Right ventricle myocardium superior (tissue), 1 donor: ENCODE measurements at regions not wholly inside any gene's neighbourhood (a gene's known extent, or its start where the extent isn't known, plus 50 kb on each side); places are given as distances from the start of the nearest gene placed in this dataset.
"Not testable (repeated sequence)": the region's sequence is repeated elsewhere in the genome, so short reads cannot be mapped to it uniquely, and the experiment has no call there.

ENCODE experiments used
- ATAC-seq: fragments of 200-7000 bp; cut with Tn5 transposase; one replicate; pipeline ENCODE4 v1.9.1; 2020; ENCODE audit warnings: mild to moderate bottlenecking; ENCODE audit not compliant: poor library complexity
- DNase-seq: peaks from one replicate; pipeline ENCODE4 v3.0.0-alpha.2; 2020
- intact Hi-C: fragments of 100-400 bp; cut with DNase I; formaldehyde crosslinking; loops from one replicate; pipeline ENCODE4 v1.11.2; 2022
- donor health status: DM: no; HTN: yes; CAD: no; lungs with severe emphysema.

DNA sequence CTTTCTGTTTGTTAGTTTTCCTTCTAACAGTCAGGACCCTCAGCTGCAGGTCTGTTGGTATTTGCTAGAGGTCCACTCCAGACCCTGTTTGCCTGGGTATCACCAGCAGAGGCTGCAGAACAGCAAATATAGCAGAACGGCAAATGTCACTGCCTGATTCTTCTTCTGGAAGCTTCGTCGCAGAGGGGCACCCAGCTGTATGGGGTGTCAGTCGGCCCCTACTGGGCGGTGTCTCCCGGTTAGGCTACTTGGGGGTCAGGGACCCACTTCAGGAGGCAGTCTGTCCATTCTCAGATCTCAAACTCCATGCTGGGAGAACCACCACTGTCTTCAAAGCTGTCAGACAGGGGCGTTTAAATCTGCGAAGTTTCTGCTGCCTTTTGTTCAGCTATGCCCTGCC, 448.6 kb upstream of the UBE2E3 start:
- intact Hi-C loops, ATAC-seq, DNase-seq: not testable (repeated sequence)

DNA sequence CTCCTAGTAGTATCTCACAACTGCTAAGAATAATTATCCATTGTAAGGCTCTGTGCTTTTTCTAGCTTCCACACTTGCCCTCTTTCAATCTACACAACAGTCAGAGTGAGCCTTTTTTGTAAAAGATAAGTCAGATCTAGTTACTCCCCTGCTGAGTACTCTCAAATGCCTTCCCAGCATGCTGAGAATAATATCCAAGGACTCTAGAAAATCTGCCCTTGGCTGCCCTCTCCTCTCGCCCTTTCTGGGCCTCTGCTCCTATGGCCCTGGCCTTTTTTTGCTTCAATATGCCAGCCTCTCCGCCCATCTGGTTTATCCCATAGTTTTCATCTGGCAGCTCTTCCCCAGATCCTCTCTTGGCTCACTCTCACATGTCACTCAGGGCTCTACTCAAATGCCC, 455.9 kb upstream of the UBE2E3 start:
- intact Hi-C loops, result no loop called here
- ATAC-seq, result no peak
- DNase-seq, result no peak

DNA sequence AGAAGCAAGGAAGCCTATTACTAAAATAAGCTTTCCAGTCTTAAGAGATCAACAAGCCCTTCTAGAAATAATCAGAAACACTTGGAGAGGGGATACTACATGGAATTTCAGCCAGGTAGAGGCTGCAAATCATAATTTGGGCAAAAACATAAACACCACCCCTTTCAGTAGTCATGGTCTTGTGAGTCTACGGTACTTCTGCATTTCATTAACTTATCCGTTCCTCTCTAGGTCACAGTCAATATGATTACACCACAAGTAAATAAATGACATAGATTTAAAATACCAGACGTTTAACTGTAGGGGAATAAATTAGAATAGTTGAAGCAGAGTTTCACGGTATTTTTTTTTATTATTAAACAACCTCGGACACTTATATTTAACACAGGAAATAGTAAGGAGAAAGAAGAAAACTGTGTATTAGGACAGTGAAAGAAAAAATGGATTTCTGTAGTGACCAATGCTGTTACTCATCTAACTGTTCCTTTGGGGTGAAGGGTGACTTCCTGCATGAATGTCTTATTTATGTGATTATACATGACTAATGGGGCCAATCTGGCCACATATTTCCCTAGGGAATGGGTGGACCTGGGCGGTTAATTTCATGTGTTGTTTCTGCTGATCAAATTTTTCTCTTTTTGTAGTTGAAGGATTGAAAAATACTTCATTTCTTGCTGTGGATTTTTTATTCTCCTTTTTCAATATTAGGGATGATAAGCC, 456.6 kb upstream of the UBE2E3 start:
- intact Hi-C loops, result no loop called here
- ATAC-seq (no peak), DNase-seq (no peak)

DNA sequence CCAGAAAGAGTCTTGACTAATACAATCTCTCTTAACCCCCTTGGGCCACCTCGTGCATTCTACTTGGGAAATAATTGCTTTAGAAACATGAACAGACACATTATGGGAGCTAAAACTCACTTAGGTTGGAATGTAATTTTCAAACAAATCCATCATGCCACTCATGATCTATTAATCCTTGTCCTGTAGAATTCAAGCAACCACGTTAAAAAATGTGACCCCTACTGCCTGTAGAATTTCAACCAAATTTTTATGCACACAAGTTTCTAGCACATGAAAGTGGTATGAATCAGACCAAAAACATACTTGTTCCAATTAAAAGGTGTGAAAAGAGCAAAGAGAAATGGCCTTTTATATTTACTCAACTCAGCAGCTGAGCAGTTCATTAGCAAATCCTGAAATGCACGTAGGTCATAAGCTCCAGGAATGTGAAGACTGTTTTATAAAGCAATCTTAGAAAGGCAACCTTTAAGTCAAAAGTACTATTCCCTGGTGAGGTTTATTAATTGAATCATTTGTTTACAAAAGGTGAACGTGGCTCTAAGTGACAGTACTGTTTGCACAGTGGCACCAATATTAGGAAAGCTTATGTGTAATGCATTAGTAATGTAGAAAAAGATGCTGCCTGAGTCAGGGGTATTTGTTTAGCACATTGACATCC, 459.4 kb upstream of the UBE2E3 start:
- no peak for DNase-seq
- intact Hi-C loops, result no loop called here
- ATAC-seq, result no peak

DNA sequence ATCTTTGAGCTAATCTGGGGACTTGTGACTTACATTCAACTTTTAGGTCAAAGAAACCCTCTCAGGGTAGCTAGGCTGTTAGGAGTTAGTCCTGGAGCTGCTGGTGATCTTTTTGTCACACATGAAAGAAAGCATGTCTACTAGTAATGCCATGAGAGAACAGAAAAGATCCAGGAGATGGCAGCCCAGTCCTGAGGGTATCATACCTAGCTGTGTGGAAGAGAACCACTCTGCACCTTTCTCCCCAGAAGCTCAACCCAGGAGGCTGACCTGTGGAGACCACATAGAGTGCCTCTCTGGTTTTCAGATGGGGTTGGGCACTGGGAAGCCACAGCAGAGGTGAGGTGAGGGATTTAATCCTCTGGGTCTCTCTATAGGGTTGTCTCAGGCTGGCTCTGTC, 460.2 kb upstream of the UBE2E3 start:
- no peak for ATAC-seq
- intact Hi-C loops, result no loop called here
- no peak for DNase-seq

DNA sequence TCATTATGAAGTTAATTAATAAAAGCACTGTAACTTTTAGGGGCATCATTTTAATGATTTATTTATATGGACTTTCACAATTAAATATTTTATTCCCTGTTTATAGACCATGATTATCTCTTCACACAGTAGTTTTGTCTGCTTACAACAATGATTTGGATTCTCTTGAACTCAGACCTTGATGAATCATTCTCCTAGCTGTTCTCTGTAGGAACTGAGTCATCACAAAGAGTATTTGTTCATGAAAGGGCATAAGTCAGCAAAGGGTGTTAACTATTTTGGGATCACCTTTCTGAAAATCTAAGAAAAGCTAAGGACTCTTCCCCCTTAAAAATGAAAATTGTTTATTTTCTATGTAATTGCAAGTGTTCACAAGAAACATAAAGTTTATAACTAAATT, 461.1 kb upstream of the UBE2E3 start:
- intact Hi-C loops, result no loop called here
- no peak for ATAC-seq
- DNase-seq, result no peak

DNA sequence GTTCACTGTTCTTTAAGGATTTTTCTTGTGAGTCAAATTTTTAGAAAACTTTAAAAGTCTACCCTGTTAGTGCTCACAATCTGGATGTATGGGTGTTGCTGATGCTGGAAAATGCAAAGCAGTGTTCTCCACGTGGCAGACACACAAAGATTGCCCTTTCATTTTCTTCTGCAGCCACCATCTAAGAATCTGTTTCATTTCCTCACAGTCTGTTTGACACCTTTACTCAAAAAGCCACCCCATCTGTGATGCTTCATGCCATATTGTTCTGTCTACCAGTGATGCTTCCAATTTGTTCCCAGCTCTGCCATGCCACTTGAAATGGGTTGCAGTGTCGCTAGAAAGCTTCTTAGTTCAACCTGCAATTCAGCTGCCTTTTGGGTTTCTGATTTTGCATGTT, 464.2 kb upstream of the UBE2E3 start:
- no peak for ATAC-seq
- no peak for DNase-seq
- intact Hi-C loops, result no loop called here

DNA sequence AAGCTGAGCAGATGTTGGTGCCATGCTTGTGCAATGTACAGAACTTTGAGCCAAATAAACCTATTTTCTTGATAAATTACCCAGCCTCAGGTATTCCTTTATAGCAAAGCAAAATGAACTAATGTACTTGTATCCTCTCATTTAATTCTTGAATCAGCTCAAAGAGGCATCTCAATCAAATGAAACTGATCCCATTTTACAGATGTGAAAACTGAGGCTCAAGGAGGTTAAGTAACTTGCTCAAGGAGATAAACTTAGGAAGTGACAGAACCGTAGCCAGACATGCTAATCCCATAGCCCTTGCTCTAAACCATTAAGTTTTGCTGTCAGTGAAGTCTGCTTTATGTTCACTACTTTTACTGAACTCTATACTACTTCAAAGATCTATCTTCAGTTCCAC, 467.0 kb upstream of the UBE2E3 start:
- ATAC-seq (no peak), DNase-seq (no peak)

DNA sequence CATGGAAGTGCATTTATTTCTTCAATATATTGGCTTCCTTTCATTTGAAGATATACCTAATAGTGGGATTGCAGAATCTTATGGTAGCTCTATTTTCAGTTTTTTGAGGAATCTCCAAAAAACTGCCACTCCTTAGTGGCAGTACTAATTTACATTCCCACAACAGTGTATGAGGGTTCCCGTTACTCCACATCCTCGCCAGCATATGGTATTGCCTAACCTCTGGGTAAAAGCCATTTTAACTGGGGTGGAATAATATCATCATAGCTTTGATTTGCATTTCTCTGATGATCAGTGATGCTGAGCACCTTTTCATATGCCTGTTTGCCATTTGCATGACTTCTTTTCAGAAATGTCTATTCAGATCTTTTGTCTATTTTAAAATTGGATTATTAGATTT, 471.9 kb upstream of the UBE2E3 start:
- DNase-seq (no peak), ATAC-seq (no peak)
- intact Hi-C loops, result no loop called here

More for the DNA sequence above, 467.0 kb upstream of the UBE2E3 start:
- intact Hi-C loops, result no loop called here

DNA sequence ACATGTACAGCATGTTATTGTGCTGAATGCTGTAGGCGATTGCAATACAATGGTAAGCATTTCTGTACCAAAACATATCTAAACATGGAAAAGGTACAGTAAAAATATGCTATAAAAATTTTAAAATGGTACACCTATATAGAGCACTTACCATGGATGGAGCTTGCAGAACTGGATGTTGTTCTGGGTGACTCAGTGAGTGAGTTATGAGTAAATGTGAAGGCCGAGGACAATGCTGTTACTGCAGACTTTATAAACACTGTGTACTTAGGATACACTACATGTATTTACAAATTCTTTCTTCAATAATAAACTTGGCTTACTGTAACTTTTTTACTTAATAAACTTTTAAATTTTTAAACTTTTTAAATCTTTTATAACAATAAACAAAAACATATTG, 473.4 kb upstream of the UBE2E3 start:
- no peak for DNase-seq
- intact Hi-C loops, result no loop called here
- no peak for ATAC-seq

DNA sequence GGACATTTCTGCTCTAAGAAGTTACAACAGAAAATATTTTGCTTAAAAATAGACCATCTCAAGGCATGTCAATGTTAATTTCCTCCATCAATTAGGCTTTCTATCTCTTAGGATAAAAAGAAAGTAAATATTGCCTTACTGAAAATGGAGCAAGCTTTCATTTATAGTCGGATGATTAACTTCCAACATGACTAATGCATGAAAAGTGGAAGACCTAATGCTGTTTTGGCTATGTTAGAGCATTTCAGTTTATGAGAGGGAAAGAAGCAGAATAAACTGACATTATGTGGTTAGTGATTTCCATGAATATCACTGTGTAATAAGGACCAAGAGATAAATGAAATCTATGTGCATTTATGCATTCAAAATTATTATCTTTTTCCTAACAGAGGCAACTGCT, 475.2 kb upstream of the UBE2E3 start:
- ATAC-seq, result no peak
- no peak for DNase-seq
- intact Hi-C loops, result no loop called here

DNA sequence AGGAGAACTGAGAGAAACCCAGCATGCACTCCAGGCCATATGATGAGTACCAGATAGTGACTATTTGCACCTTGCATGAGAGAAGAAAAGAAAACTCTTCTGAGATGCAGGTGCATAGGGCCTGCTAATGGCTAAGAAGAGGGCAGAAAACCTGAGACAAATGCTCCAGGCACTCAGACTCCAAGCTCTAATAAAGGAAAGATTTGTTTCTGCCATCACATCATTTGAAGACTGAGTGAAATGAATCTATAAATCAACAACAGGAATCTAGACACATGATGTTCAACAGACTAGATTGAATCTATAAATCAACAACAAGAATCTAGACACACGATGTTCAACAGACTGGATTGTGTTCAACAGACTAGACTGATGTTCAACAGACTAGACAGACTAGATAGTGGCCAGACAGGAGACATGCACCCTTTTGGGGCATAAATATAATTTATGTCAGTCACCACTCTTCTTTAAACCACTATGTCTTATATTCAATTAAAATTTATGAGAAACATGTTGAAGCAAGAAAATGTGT, 482.7 kb upstream of the UBE2E3 start:
- ATAC-seq, result no peak
- DNase-seq, result no peak
- intact Hi-C loops, result no loop called here

DNA sequence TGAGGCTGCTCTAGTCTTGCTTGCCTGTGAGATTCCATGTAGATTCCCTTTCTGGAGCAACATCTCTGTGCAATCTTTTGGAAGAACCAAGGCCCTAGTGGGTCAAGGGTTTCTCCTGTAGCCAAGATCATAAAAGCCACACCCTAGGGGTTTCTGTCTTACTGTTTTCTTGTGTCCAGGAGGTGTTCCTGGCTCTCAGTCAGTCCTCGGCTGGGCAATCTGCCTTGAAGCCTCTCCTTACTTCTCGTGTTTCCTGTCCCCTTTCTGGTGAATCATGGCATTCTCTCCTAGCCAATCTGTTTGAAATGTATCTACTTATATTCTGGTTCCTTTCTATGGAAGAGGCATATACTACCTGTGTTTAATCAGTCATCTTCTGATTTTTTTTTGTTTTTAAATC, 484.8 kb upstream of the UBE2E3 start:
- no peak for DNase-seq

DNA sequence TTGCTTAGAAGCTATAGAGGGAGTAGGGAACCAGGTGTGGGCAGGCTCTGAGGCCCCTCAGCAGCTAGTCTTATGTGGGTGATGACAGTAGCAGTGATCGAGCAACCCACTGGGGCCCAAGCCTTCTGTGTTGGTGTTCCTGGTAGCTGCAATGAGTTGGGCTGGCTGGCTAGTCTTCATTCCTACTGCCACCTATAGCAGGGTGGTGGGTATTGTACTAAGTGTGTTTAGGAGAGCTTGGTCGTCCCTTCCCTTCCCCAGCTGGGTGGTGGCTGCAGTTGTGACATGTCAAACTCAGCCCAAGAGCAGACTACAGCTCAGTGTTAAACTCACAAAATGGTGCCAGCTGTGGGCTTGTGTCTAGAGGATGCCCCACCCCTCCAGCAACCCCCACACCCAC, 486.1 kb upstream of the UBE2E3 start:
- DNase-seq, result no peak
- ATAC-seq, result no peak
- intact Hi-C loops, result no loop called here

More for the DNA sequence above, 484.8 kb upstream of the UBE2E3 start:
- intact Hi-C loops, result no loop called here
- no peak for ATAC-seq

DNA sequence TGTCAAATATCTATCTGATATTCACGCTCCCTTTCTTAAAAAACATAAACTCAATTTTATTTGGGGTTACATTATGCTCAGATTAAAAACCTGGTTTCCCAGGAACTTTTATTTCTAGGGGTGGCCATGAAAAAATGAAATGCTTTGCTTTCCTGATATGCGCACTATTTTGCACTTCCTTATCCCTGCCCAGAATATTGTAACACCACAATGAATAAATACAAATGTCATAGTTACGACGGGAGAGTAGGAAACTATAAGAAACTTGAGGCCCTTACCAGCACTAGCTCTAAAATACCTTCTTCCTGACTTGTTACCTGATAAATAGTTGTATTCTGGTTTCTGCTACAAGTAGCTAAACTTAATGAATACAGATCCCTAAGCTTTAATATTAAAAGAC, 475.6 kb upstream of the CWC22 start:
- intact Hi-C loops, result no loop called here
- no peak for ATAC-seq
- DNase-seq, result no peak

DNA sequence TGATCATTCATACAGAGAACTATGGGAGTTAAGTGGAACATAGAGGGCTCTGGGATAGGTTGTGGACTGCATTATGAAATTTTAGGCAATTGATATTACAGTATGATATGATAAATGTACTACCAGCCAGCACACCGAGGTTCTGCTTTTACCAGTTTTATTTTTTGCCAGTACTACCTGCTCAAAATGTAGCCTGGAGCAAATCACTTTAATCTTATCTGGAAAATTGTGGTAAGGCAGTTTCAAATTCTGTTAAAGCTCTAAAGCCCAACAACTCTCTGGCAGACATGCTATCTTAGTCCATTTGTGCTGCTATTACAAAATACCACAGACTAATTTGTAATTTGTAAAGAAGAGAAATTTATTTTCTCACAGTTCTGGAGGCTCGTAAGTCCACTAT, 474.9 kb upstream of the CWC22 start:
- intact Hi-C loops, result no loop called here
- DNase-seq, result no peak
- no peak for ATAC-seq

DNA sequence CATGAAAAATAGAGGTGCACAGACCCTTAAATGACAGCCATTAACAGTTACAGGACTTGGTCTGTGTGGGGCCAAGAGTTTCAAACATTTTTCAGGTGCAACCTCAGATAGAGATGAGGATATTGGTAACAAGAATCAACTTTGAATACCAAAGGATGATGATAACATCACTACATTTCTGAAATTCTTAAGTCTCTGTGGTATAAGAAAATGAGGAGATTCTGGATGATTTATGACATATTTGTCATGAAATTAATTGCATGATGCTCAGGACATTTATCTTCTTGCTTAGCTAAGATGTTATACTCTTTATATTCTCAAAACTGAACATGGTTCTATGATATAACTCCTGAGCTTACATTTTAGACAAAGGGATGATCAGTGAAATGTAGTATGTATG, 471.8 kb upstream of the CWC22 start:
- ATAC-seq (no peak), DNase-seq (no peak)
- intact Hi-C loops, result no loop called here

DNA sequence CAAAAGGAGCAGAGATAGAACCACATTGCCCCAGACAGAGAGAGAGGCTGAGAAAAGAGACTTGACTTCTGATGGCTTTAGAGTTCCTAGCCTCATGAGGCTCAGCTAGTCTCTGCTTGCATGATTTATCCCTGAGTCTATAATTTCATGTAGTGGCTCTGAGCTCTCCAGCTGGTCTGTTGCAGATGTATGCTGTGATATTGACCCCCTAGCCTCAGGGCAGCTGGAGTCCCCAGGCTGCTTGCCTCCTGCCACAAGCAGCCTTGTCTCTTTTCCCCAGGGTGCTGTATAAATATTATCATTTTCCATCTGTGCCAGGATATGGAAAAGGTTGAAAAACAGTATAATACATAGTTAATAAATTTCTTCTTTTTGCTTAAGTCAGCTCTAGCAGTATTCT, 467.6 kb upstream of the CWC22 start:
- intact Hi-C loops, result no loop called here
- no peak for ATAC-seq

DNA sequence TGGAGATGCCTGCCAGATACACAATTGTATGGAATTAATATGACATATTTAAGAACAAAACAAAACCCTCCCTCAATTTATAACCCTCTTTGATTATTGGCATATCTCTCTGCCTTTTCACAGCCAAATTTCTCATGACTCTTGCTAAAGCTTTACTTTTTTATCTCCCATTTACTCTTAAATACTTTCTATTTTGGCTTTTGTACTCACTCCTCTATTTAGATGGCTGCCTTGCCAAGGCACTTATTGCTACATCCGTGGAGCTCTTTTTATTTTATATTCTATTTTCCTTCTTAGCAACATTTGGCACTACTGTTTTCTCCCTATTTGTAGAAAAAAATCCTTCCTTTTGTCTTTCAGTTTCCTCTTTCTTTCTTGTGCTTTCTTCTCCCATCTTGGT, 466.4 kb upstream of the CWC22 start:
- intact Hi-C loops, result no loop called here
- DNase-seq (no peak), ATAC-seq (no peak)

More for the DNA sequence above, 467.6 kb upstream of the CWC22 start:
- DNase-seq, result no peak

DNA sequence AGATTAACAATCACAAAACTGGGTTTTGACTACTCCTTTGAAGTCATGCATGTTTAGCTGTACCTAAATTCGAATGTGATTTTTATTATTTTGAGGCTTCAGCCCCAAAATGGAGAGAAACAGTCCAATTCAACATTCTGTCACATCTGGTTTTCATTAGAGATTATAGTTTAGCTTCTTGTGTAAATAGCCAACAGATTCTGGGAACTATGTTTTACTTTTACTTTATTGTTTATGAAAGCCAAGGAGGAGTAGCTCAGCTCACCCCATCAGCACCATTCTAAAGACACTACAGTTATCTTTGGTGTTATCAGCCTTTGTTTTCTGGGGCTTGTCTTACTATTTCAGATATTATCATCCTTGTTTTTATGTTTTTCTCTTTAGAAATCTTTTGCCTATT, 465.0 kb upstream of the CWC22 start:
- ATAC-seq (no peak), DNase-seq (no peak)
- intact Hi-C loops, result no loop called here

DNA sequence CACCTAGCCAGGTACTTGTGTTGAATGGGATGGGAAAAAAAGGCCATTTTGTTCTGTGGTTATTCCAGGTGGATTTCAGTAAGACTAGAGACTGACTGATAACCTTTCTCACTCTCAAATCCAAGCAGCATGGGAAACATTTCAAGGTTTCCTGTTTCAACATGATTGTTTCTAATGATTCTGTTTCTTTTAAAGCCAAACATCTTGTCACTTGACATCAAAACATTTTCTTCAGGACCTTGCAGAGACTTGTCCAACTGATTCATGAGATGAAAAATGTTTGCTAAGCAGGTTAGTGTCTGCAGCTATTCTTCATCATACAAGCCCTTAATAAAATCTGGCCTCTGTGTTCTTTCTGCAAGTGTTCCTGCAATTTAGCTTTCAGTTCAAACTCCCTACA, 456.5 kb upstream of the CWC22 start:
- ATAC-seq (no peak), DNase-seq (no peak)
- intact Hi-C loops, result no loop called here
